AG10803 (cell line): ENCODE measurements at regions not wholly inside any gene's neighbourhood (a gene's known extent, or its start where the extent isn't known, plus 50 kb on each side); places are given as distances from the start of the nearest gene placed in this dataset.

Experiments used
- DNase-seq: peaks from one replicate; pipeline ENCODE4 v3.0.0; 2010; ENCODE audit warnings: low read depth
- H3K4me3 ChIP-seq: 2 replicates; pipeline ENCODE4 v1.5.1; 2011; ENCODE audit warnings: mild to moderate bottlenecking, low read length, control low read depth
- CTCF ChIP-seq: conservative IDR thresholded peaks from 2 replicates; pipeline ENCODE4 v1.5.1; 2011; ENCODE audit warnings: mild to moderate bottlenecking, low read length, control low read depth, inconsistent platforms

DNA sequence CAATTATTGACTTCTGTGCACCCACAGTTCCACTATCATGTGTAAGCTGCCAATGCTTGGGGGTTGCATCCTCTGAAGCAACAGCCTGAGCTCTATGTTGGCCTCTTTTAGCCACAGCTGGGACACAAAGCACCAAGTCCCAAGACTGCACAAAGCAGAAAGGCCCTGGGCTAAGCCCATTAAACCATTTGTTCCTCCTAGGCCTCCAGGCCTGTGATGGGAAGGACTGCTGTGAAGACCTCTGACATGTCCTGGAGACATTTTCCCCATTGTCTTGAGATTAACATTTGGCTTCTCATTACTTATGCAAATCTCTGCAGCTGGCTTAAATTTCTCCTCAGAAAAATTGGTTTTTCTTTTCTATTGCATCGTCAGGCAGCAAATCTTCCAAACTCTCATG is 123.7 kb upstream of the DEPDC1 start:
- no peak overlapping the region for H3K4me3 ChIP-seq
- TF ChIP-seq CTCF: no peak
- no peak for DNase-seq

DNA sequence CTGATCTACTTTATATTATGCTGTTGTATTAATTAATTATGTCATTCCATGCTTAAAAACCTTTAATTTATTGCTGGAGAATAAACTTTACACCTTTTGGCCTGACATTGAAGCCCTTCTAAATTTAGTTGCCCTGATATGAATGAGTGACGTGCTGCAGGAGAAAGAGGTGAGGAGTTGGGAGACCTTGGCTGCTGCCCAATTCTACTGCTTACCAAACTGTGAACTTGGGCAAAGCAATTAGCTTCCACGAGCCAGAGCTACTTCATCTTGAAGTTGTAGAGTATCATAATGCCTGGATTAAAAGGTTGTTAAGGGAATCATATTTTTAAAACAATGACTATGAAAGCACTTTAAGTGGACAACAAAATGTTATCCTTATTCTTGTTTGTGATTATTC is 126.8 kb upstream of the DEPDC1 start:
- DNase-seq: no peak

GRCh38 chr1:68624233-68624632 is 127.4 kb upstream of the DEPDC1 start:
- TF ChIP-seq CTCF: no peak
- DNase-seq: peak; percentile 14
- H3K4me3 ChIP-seq: no peak overlapping the region

More for the DNA sequence above, 126.8 kb upstream of the DEPDC1 start:
- no peak overlapping the region for H3K4me3 ChIP-seq
- TF ChIP-seq CTCF: no peak

GRCh38 chr1:68625624-68626023 is 128.7 kb upstream of the DEPDC1 start:
- no peak for TF ChIP-seq CTCF
- no peak for DNase-seq
- H3K4me3 ChIP-seq: no peak overlapping the region

- no peak for DNase-seq
- no peak for TF ChIP-seq CTCF
- no peak overlapping the region for H3K4me3 ChIP-seq
Observed at GRCh38 chr1:68633141-68633919, 136.4 kb upstream of the DEPDC1 start.

DNA sequence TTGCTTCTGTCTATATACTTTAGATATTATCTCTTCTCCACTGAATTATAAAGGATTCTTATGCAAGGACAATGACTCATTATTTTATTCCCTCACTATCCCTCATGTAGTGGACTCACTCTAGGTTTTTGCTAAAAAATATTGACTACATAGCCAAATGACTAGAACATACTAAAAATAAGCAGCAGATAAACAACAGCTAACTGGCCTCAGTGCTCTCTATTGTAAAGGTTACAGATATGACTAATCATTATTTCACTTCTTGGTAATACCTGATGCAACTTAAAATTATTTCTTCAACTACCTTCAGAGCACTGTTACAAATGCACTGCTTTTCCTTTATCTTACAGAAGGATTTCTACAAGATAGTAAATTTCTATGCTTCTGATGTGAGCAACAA is 147.6 kb upstream of the DEPDC1 start:
- TF ChIP-seq CTCF: no peak
- no peak for DNase-seq
- no peak overlapping the region for H3K4me3 ChIP-seq

DNA sequence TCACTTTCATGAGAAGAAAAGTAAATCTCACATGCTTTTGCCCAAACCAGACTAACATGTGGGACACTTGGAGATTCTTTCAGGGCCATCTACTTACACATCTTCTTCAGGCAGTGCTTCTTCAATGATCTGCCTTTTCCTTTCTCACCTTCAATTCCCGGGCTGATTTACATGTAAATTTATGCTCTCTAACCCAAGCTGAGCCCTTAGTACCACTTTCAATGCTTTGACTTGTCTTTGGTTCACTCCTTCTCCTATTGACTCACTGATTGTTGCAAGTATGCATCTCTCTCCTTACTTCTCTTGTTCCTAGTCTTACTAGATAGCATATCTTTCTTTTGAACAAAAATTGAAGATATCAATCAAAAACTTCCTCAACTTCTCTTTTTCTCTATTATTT is 154.2 kb upstream of the DEPDC1 start:
- TF ChIP-seq CTCF: no peak
- no peak for DNase-seq
- no peak overlapping the region for H3K4me3 ChIP-seq
